GM12878 (cell line): ENCODE measurements at regions not wholly inside any gene's neighbourhood (a gene's known extent, or its start where the extent isn't known, plus 50 kb on each side); places are given as distances from the start of the nearest gene placed in this dataset.

Experiments used
- ATAC-seq: fragments of 200-7000 bp; cut with Tn5 transposase; 3 replicates; pipeline ENCODE4 v1.9.1; 2020; ENCODE audit warnings: mild to moderate bottlenecking, moderate library complexity
- BruUV-seq: library from RNA; stranded (reverse); fragments of 400-500 nt; replicated peaks from 2 replicates; lab custom pipeline; 2021; lab: Mats Ljungman, UMichigan
- CTCF ChIA-PET: fragments of 300-600 bp; sonication (Branson Sonifier 250); formaldehyde crosslinking; extraction: SDS; loops from one replicate; lab custom pipeline; 2021; ENCODE audit warnings: inconsistent platforms; lab: Yijun Ruan, JAX
- POLR2A ChIA-PET: fragments of 350-600 bp; formaldehyde crosslinking; extraction: SDS; loops from one replicate; lab custom pipeline; 2021; ENCODE audit warnings: inconsistent platforms; lab: Charles Lee
- RAD21 ChIA-PET: fragments of 300-600 bp; sonication (Branson Sonifier 250); formaldehyde crosslinking; loops from one replicate; lab custom pipeline; 2023; ENCODE audit warnings: antibody characterized with exemption; ENCODE audit not compliant: unreplicated experiment; lab: Charles Lee
- SMC1A ChIA-PET: fragments of 300-600 bp; sonication (Branson Sonifier 250); formaldehyde crosslinking; loops from one replicate; lab custom pipeline; 2023; ENCODE audit not compliant: unreplicated experiment, uncharacterized antibody; lab: Charles Lee
- DNase-seq: peaks from one replicate; pipeline ENCODE4 v3.0.0-alpha.2; 2011; ENCODE audit warnings: low read depth, low spot score
- FAIRE-seq: peaks from 3 replicates; lab custom pipeline; 2011; peaks lifted over from hg19 to GRCh38; lab: Jason Lieb, UNC
- H2AFZ ChIP-seq: 2 replicates; pipeline ENCODE4 v1.6.0; 2011; ENCODE audit warnings: low read depth, low read length, control low read depth; ENCODE audit not compliant: control insufficient read depth
- H3K27ac ChIP-seq: 2 replicates; pipeline ENCODE4 v1.5.1; 2011; ENCODE audit warnings: control low read depth; ENCODE audit not compliant: control insufficient read depth, insufficient read depth
- H3K27me3 ChIP-seq, 2 experiments: replicated peaks in 1 of 2; 2 replicates each; pipeline versions ENCODE4 v1.6.0 to v1.6.1; 2011; ENCODE audit warnings: low read length in 1 of 2; ENCODE audit not compliant: control insufficient read depth in 2 of 2, insufficient read depth in 2 of 2
- H3K36me3 ChIP-seq, 2 experiments: 2 replicates each; pipeline ENCODE4 v1.5.1; 2011; ENCODE audit warnings: low read length in 1 of 2; ENCODE audit not compliant: control insufficient read depth in 2 of 2, insufficient read depth in 2 of 2
- H3K4me1 ChIP-seq: 2 replicates; pipeline ENCODE4 v1.6.1; 2011; ENCODE audit warnings: mild to moderate bottlenecking, low read length, moderate library complexity, mixed read lengths; ENCODE audit not compliant: control insufficient read depth, insufficient read depth
- H3K4me2 ChIP-seq: 2 replicates; pipeline ENCODE4 v1.6.0; 2011; ENCODE audit warnings: control low read depth; ENCODE audit not compliant: control insufficient read depth, insufficient read depth
- H3K4me3 ChIP-seq: fragments of 200-600 bp; sonication (generic); 2 replicates; pipeline ENCODE4 v1.5.1; 2016
- H3K79me2 ChIP-seq: 2 replicates; pipeline ENCODE4 v1.6.0; 2011; ENCODE audit warnings: low read length; ENCODE audit not compliant: control insufficient read depth, insufficient read depth
- H3K9ac ChIP-seq: 2 replicates; pipeline ENCODE4 v1.8.0; 2011; ENCODE audit warnings: low read length, control low read depth, mixed read lengths; ENCODE audit not compliant: control insufficient read depth, insufficient read depth
- H3K9me3 ChIP-seq: replicated peaks from 3 replicates; pipeline ENCODE4 v1.5.1; 2011; ENCODE audit warnings: mild to moderate bottlenecking, low read length; ENCODE audit not compliant: control insufficient read depth, insufficient read depth
- H4K20me1 ChIP-seq: 2 replicates; pipeline ENCODE4 v1.6.0; 2011; ENCODE audit not compliant: control insufficient read depth, insufficient read depth
- CBX3 ChIP-seq: fragments of 200-600 bp; sonication (generic); IDR thresholded peaks from 2 replicates; pipeline ENCODE4 v1.6.1; 2016; ENCODE audit warnings: low read depth, borderline replicate concordance
- CHD1 ChIP-seq: IDR thresholded peaks from 2 replicates; pipeline ENCODE4 v1.6.1; 2012; ENCODE audit warnings: low read depth, low read length, improper control_type of control experiment
- GABPA ChIP-seq: IDR thresholded peaks from 2 replicates; pipeline ENCODE4 v1.6.1; 2014; ENCODE audit warnings: antibody characterized with exemption, low read depth, mild to moderate bottlenecking, inconsistent platforms
- HDAC2 ChIP-seq: fragments of 200-600 bp; sonication (generic); IDR thresholded peaks from 2 replicates; pipeline ENCODE4 v1.6.1; 2017
- KDM1A ChIP-seq: fragments of 200-600 bp; sonication (generic); IDR thresholded peaks from 2 replicates; pipeline ENCODE4 v1.6.1; 2016; ENCODE audit warnings: borderline replicate concordance
- MYB ChIP-seq: fragments of 150-350 bp; IDR thresholded peaks from 2 replicates; pipeline ENCODE4 v1.6.1; 2014; ENCODE audit warnings: mild to moderate bottlenecking, low read depth, low read length, borderline replicate concordance
- SP1 ChIP-seq: IDR thresholded peaks from one replicate; pipeline ENCODE4 v1.6.1; 2011; ENCODE audit warnings: low read depth, low read length
- WGBS: methylation state at CpG from one replicate; pipeline ENCODE4 v1.1.6; 2016; ENCODE audit warnings: low lambda C conversion rate; ENCODE audit not compliant: insufficient replicate concordance, insufficient coverage; ENCODE audit errors: missing lambda C conversion rate; 5-methylcytosine and 5-hydroxymethylcytosine counted together
- in situ Hi-C: fragments of 300-500 bp; cut with MboI; formaldehyde crosslinking; loops from 9 replicates; pipeline ENCODE4 v1.14.3; 2018; ENCODE audit warnings: mixed read lengths
- intact Hi-C: fragments of 100-400 bp; cut with micrococcal nuclease; formaldehyde crosslinking; loops from one replicate; pipeline ENCODE4 v1.14.2; 2022; ENCODE audit not compliant: unreplicated experiment
- TF ChIP-seq, protein P1 (sequence below): fragments of 450-650 bp; IDR thresholded peaks from 2 replicates; pipeline ENCODE4 v1.6.1; 2016; ENCODE audit warnings: mild to moderate bottlenecking
- TF ChIP-seq, protein P2 (sequence below): fragments of 150-350 bp; IDR thresholded peaks from 2 replicates; pipeline ENCODE4 v1.6.1; 2014; ENCODE audit warnings: mild to moderate bottlenecking, low read depth, low read length

DNA sequence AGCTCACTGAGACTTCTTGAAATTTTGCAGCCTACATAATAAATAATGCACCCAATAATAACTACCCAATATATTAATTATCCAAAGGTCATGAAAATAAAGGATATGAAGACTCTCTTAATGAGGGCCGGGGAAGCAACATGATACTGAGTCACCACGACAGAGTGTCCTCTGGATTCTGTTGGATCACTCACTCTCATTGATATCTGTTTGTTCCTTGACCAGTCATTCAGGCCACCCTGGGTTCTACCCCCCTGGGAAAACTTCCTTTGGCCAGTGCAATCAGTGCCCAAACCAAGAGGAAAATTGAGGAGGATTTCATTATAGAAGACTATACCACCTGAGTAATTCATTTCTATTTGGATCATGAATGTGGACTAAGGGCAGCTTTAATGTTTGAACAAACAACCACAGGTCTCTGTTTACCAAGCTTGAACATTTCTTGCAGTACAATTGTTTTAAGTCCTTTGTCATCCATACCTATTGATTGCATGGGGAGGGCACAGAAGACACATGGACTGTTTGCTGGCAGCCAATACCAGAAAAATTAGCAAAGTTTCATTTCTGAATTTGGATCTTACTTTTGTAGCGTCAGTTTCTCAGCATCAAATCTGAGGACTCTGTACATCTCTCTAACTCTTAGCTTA lies 137.2 kb upstream of the FGGY start:
- in situ Hi-C loops = no loop called here
- WGBS = 57% methylated on average over 3 of the region's 3 CpGs
- no peak overlapping the region for H3K4me3 ChIP-seq

More for the DNA sequence above, 137.2 kb upstream of the FGGY start:
- no peak overlapping the region for H2AFZ ChIP-seq
- H4K20me1 ChIP-seq = no peaks in the 10 kb centered on the region
- CTCF ChIA-PET = interaction anchor here (0.7 kb wide), 1 partner anchor 317 kb away, joined by 3 read pairs; no protein-coding TSS in a partner anchor
- SMC1A ChIA-PET = interaction anchor here (0.9 kb wide), 1 partner anchor 19 kb away, joined by 3 read pairs; no protein-coding TSS in a partner anchor
- no peak overlapping the region for H3K4me2 ChIP-seq
- TF ChIP-seq HDAC2 = no peak
- no peak for TF ChIP-seq CHD1
- TF ChIP-seq, protein P1, sequence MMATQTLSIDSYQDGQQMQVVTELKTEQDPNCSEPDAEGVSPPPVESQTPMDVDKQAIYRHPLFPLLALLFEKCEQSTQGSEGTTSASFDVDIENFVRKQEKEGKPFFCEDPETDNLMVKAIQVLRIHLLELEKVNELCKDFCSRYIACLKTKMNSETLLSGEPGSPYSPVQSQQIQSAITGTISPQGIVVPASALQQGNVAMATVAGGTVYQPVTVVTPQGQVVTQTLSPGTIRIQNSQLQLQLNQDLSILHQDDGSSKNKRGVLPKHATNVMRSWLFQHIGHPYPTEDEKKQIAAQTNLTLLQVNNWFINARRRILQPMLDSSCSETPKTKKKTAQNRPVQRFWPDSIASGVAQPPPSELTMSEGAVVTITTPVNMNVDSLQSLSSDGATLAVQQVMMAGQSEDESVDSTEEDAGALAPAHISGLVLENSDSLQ = no peak
- no peak for TF ChIP-seq MYB
- no peak for TF ChIP-seq GABPA
- TF ChIP-seq SP1 = no peak
- TF ChIP-seq CBX3 = no peak
- TF ChIP-seq KDM1A = no peak
- TF ChIP-seq, protein P2, sequence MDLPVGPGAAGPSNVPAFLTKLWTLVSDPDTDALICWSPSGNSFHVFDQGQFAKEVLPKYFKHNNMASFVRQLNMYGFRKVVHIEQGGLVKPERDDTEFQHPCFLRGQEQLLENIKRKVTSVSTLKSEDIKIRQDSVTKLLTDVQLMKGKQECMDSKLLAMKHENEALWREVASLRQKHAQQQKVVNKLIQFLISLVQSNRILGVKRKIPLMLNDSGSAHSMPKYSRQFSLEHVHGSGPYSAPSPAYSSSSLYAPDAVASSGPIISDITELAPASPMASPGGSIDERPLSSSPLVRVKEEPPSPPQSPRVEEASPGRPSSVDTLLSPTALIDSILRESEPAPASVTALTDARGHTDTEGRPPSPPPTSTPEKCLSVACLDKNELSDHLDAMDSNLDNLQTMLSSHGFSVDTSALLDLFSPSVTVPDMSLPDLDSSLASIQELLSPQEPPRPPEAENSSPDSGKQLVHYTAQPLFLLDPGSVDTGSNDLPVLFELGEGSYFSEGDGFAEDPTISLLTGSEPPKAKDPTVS = no peak
- intact Hi-C loops = no loop called here
- FAIRE-seq (no peak), ATAC-seq (no peak), DNase-seq (no peak)
- H3K4me1 ChIP-seq = no peaks in the 10 kb centered on the region
- H3K9ac ChIP-seq = no peak overlapping the region
- no peaks in the 10 kb centered on the region for H3K27me3 ChIP-seq
- RAD21 ChIA-PET = no interaction called here
- no peaks in the 10 kb centered on the region for H3K36me3 ChIP-seq
- H3K27ac ChIP-seq = no peak overlapping the region
- no TSS peak for BruUV-seq
- no peaks in the 10 kb centered on the region for H3K79me2 ChIP-seq
- peaks cover 2% of the 10 kb centered on the region; the same call in 2 of the 3 replicates for H3K9me3 ChIP-seq
- POLR2A ChIA-PET = no interaction called here
